ENCODE measurements at regions not wholly inside any gene's neighbourhood (a gene's known extent, or its start where the extent isn't known, plus 50 kb on each side); places are given as distances from the start of the nearest gene placed in this dataset.
"Not testable (repeated sequence)": the region's sequence is repeated elsewhere in the genome, so short reads cannot be mapped to it uniquely, and the experiment has no call there.

- DNase-seq, result no peak
Observed at GRCh38 chr10:60564475-60564874, 174.8 kb upstream of the ANK3 start.

- DNase-seq, result no peak
Observed at GRCh38 chr10:60560451-60560850, 170.8 kb upstream of the ANK3 start.

GRCh38 chr10:60555700-60556099 is 166.0 kb upstream of the ANK3 start:
- no peak for DNase-seq

GRCh38 chr10:60549686-60550085 is 160.0 kb upstream of the ANK3 start:
- no peak for DNase-seq

GRCh38 chr10:60542657-60543056 is 153.0 kb upstream of the ANK3 start:
- DNase-seq, result no peak

GRCh38 chr10:60541451-60541850 is 151.8 kb upstream of the ANK3 start:
- DNase-seq, result no peak

GRCh38 chr10:60537697-60538096 is 148.0 kb upstream of the ANK3 start:
- DNase-seq, result no peak

GRCh38 chr10:60536529-60537114 is 146.9 kb upstream of the ANK3 start:
- no peak for DNase-seq

GRCh38 chr10:60535427-60535826 is 145.8 kb upstream of the ANK3 start:
- DNase-seq, result no peak

- DNase-seq, result no peak
Observed at GRCh38 chr10:60534761-60535389, 145.2 kb upstream of the ANK3 start.

GRCh38 chr10:60532696-60533468 is 143.2 kb upstream of the ANK3 start:
- DNase-seq, result no peak

- no peak for DNase-seq
Observed at GRCh38 chr10:60531006-60531405, 141.3 kb upstream of the ANK3 start.

GRCh38 chr10:60527676-60528075 is 138.0 kb upstream of the ANK3 start:
- DNase-seq, result no peak

- DNase-seq, result no peak
Observed at GRCh38 chr10:60525716-60526585, 136.3 kb upstream of the ANK3 start.

GRCh38 chr10:60524541-60524940 is 134.9 kb upstream of the ANK3 start:
- DNase-seq, result no peak

GRCh38 chr10:60523371-60523770 is 133.7 kb upstream of the ANK3 start:
- not testable (repeated sequence) for DNase-seq

- DNase-seq, result no peak
Observed at GRCh38 chr10:60522617-60523016, 132.9 kb upstream of the ANK3 start.

GRCh38 chr10:60521974-60522405 is 132.3 kb upstream of the ANK3 start:
- DNase-seq, result no peak

GRCh38 chr10:60518745-60519144 is 129.1 kb upstream of the ANK3 start:
- no peak for DNase-seq

- DNase-seq, result no peak
Observed at GRCh38 chr10:60517805-60518204, 128.1 kb upstream of the ANK3 start.

GRCh38 chr10:60513281-60513680 is 123.6 kb upstream of the ANK3 start:
- no peak for DNase-seq

GRCh38 chr10:60511477-60512229 is 122.0 kb upstream of the ANK3 start:
- no peak for DNase-seq
